ENCODE measurements at regions not wholly inside any gene's neighbourhood (a gene's known extent, or its start where the extent isn't known, plus 50 kb on each side); places are given as distances from the start of the nearest gene placed in this dataset.
"Not testable (repeated sequence)": the region's sequence is repeated elsewhere in the genome, so short reads cannot be mapped to it uniquely, and the experiment has no call there.

- not testable (repeated sequence) for DNase-seq
These were observed 53.4 kb upstream of the MED14 start for GRCh38 chrX:40788698-40789097.

DNA sequence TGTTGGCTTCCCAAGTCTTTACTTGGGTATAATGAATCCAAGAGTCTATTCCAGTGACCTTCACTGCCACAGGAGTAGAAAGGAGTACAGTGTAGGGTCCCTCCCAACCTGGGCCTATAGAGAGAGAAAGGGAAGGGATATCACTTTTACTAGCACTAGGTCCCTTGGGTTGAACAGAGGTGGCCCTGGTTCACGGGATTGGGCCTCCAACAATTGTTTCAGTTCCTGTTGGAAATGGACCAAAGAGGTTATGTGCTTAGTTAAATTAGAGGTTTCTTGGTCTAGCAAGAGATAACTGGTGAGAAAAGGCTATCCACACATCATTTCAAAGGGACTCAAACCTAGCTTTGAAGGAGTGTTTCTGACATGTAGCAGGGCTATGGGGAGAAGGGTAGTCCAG is 57.1 kb upstream of the MED14 start:
- DNase-seq, result no peak

GRCh38 chrX:40794829-40795130 is 59.4 kb upstream of the MED14 start:
- DNase-seq, result not testable (repeated sequence)

GRCh38 chrX:40799745-40800144 is 64.4 kb upstream of the MED14 start:
- not testable (repeated sequence) for DNase-seq

DNA sequence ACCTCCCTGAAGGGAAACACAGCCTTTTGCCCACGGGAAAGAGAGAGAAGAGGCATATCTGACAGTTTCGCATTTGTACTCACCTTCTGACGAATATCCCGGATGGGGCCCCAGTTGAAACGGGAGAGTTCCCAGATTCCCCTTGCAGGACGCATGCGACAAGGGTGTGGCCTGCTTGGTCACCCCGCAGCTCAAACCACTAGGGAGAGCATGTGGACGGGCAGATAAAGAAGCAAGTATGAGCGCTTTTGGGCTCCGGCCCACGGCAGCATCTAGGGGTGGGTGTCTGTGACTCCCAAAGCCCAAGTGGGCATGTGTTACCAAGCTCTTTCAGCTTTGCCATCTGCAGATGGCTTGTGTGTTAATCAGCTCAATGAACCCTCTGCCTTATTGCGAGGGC is 70.1 kb upstream of the MED14 start:
- DNase-seq, result no peak

DNA sequence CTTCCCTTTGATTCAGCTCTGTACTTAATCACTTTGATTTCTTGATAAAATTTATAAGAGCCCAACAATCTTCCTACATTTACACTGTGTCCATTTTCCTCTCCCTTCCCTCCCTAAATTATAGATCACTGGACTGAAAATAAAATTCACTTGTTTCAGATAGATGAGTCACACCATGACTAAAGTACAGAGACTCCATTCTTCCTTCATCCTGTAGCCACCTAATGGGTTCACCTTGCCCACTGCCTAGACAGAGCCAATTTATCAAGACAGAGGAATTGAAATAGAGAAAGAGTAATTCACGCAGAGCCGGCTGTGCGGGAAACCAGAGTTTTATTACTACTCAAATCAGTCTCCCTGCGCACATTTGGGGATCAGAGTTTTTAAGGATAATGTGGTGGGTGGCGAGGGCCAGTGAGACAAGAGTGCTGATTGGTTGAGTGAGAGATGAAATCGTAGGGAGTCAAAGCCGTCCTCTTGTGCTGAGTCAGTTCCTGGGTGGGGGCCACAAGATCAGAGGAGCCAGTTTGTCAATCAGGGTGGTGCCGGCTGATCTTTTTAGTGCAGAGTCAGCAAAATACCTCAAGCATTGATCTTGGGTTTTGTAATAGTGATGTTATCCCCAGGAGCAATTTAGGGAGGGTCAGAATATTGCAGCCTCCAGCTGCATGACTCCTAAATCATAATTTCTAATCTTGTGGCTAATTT is 71.3 kb upstream of the MED14 start:
- no peak for DNase-seq

DNA sequence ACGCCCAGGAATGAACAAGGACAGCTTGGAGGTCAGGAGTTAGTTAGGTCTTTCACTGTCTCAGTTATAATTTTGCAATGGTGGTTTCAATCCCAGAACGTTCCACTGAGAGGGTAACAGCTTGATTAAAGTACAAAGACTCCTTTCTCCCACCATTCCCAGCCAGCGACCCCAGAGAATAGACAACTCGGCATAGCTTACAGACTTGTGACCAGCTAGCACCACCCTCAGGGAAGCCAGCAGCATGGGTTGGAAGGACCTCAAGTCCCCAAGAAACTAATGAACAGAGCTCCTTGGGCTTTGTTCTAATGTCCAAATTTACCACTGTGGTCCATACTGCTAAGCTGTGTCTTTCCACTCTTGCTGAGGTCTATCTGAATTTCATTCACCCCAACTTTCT is 72.0 kb upstream of the MED14 start:
- no peak for DNase-seq

- no peak for DNase-seq
These were observed 72.9 kb upstream of the MED14 start for GRCh38 chrX:40808203-40808602.

DNA sequence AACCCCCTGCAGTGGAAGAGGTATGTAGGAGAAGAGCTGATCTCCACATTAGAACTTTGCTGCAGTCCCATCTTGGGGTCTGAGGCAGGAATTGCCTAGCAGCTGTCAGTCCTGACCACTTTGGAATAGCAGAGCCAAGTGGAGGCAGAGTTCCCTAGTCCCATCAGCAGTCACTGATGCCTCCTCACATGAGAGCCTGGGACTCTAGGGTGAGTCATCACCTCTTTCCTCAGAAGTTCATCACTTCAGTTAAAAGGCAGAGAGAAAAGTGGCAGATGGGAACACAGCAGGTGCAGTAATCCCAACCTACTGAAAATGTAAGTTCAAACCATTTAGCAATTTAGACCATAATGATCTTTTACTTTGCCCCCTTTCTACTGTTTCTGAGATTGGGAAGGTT is 73.9 kb upstream of the MED14 start:
- no peak for DNase-seq

DNA sequence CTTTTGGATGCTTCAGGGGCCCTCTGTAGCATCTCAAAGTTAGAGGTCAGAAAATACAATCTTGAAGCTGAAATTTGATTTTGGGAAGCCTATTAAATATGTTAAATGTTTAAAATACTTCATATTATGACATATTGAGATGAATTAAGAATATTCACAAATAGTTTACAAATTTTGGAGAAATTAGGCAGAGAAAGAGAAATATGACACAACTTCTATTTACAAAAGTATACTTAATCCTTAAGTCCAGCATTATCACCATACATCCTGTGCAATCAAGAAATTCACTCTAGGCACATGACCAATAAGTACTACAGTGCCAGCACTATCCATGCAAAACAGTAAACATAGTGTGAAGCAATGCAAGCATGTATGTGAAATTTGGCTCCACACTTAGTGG is 79.7 kb upstream of the MED14 start:
- not testable (repeated sequence) for DNase-seq

DNA sequence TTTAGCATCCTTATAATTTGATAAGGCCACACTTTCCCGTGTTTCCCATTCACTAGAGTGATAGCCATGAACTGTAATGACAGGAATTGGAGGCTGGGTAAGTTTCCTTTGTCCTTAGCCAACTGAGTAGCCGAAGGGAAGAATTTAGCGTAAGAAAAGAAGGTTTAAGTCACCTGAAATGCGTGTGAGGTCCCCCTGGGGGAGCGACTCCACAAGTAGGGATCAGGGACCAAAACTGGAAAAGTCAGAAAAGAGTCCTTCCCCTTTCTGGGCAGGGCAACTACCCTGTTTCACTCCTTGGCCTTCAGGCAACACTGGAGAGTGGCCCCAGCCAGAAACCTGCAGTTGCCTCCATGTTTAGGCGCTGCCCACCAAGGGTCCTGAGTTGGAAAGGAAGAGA is 81.6 kb upstream of the MED14 start:
- no peak for DNase-seq

DNA sequence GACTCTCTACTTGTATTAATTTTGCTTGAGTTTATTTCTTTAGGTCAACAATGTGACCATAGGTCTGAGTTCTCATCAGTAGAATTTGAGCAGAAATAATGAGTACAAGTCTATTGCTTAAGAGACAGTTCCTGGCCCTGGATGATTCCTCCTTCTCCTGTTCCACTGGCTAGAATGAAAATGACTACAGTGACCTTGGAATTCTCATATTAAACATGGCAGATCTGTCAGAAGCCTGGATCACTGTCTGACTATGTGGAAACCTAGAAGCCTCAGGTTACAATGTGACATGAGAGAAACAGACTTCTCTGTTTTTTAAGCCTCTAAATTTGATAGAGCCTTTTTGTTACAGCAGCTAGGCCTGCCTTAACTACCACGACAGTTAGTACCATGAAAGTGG is 82.9 kb upstream of the MED14 start:
- no peak for DNase-seq

- no peak for DNase-seq
These were observed 86.4 kb upstream of the MED14 start for GRCh38 chrX:40821780-40822179.

DNA sequence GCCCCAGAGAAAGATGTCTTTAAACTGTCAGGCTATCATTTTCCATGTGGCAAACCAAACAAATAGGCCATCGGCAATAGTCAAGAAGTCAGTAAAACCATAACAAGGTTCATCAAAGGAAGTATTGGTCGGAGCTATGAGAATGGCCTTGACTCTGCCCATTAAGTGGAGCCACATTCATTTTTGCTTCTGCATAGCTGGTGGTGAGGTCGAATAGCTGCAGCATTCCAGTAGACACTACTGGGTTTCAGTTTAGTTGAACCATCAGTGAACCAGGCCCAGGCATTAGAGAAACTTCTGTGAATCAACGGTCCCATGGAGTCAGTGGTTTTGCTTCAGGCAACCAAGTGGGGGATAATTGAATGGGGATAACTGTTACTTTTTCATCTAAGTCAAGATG is 92.0 kb upstream of the MED14 start:
- no peak for DNase-seq

DNA sequence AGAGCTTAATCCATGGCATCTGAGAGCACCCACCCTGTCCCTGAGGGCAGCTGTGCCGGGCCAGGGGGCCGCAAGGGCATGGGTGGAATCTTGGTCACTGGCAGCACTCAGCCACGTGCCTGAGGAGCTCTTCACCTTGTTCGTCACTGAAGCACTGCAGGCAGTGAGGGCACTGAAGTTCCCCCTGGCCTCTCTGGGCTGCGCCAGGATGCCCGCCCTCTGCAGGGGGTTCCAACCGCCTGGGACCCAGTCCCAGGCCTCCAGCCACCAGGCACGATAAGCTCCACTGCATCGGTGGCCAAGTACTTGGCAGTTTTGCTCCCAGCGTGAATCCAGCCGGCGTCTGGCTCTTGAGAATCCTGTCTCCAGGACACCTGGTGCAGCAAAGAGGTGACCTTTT is 96.4 kb upstream of the MED14 start:
- no peak for DNase-seq

GRCh38 chrX:40832723-40833122 is 97.4 kb upstream of the MED14 start:
- no peak for DNase-seq

- no peak for DNase-seq
These were observed 98.9 kb upstream of the MED14 start for GRCh38 chrX:40834225-40834624.

GRCh38 chrX:40835526-40835925 is 100.2 kb upstream of the MED14 start:
- DNase-seq, result no peak

DNA sequence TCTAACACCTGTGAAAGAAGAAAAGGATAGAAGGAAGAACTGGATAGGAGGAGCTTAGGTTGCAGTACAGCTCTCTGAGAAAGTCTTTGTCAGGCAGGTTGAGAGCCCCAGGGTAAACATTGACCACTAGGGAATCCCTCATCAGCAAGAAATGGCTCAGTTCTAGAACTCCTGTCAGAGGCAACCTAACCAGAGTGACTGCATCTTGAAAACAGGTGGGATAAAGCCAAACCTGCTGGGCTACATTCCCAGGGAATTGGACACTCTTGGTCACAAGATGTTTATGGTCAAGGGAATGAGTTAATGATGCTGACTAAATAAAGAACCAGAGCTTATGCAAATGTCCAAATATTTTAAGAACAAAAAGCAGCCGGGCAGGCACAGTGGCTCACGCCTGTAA is 108.3 kb upstream of the MED14 start:
- no peak for DNase-seq

DNA sequence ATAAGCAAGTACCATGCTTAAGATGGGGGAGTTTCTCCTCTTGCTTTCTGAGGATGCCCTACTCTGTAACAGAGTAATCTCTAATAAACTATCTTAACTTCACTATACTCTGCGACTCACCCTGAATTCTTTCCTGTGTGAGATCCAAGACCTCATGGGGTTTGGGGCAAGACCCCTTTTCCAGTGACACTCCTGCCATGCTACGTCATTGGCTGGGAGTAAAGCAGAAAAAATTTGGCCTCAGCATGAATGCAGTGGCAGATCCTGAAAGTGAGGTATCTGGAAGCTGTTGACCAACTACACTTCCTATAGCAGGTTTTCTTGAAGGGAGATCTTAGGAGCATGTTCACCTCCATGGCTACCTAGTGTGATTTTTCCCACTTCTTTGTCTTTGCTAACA is 109.1 kb upstream of the MED14 start:
- no peak for DNase-seq

- DNase-seq, result peak; percentile 54
These were observed 110.1 kb upstream of the MED14 start for GRCh38 chrX:40845331-40845911.

DNA sequence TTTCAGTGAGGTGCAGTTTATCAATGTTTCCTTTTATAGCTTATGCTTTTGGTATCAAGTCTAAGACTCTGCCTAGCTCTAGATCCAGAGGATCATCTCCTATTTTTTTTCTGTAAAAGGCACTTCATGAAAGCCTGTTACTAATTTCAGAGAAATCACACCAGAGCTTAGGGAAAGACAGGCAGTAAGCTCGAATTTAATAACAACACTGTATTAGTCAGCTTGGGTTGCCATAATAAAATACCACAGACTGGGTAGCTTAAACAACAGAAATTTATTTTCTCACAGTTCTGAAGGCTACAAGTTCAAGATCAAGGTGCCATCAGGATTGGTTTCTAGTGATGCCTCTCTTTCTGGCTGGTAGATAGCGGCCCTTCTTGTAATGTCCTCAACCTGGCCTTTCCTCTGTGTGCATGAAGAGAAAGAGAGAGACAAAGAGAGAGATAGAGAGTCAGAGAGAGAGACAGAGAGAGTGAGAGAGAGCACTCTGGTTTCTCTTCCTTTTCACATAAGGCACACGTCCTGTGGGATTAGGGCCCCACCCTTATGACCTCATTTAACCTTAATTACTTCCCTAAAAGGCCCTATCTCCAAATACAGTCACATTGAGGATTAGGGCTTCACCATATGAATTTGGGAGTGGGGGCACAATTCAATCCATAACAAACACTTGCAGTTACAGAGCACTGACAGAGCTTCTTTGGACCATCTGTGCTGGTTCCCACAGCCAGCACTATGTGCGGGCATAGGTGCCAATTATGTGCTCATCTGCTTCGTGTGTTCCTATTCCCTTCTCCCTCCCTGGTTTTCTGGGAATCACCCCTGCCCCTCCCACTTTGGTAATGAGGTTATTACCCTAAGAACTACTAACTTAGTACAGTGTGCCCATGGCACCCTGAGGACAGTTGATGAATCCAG is 114.8 kb upstream of the MED14 start:
- DNase-seq, result no peak

GRCh38 chrX:40852586-40852985 is 117.2 kb upstream of the MED14 start:
- no peak for DNase-seq
